A549 (cell line): ENCODE measurements at regions not wholly inside any gene's neighbourhood (a gene's known extent, or its start where the extent isn't known, plus 50 kb on each side); places are given as distances from the start of the nearest gene placed in this dataset.

Source experiments
- ATAC-seq, 2 experiments: fragments of 200-7000 bp in 1 of 2; fragments of >200 bp in 1 of 2; cut with Nextera tagmentation in 1 of 2; cut with Tn5 transposase in 1 of 2; 3 replicates each; pipeline versions ENCODE4 v1.8.0 to v1.9.1; 2018 to 2020; ENCODE audit warnings: mild to moderate bottlenecking in 1 of 2, moderate library complexity in 1 of 2
- CTCF ChIA-PET: fragments of 300-600 bp; sonication (Branson Sonifier 250); formaldehyde crosslinking; extraction: SDS; loops from one replicate; lab custom pipeline; 2021; ENCODE audit warnings: antibody characterized with exemption, inconsistent platforms; lab: Yijun Ruan, JAX
- POLR2A ChIA-PET: fragments of 350-600 bp; formaldehyde crosslinking; extraction: SDS; loops from one replicate; lab custom pipeline; 2021; ENCODE audit warnings: antibody characterized with exemption, inconsistent platforms; lab: Yijun Ruan, JAX
- DNase-seq, 2 experiments: peaks; one replicate each; pipeline versions ENCODE4 v3.0.0 to v3.0.0-alpha.2; 2011 to 2016; ENCODE audit warnings: low read depth in 1 of 2, low spot score in 1 of 2
- FAIRE-seq: peaks from 2 replicates; lab custom pipeline; 2011; peaks lifted over from hg19 to GRCh38; lab: Jason Lieb, UNC
- H3K27ac ChIP-seq, 2 experiments: fragments of >200 bp; sonication (Bioruptor Twin); formaldehyde crosslinking; 3 replicates each; pipeline ENCODE4 v1.5.1; 2016 to 2017
- H3K4me1 ChIP-seq: fragments of >200 bp; sonication (Bioruptor Twin); formaldehyde crosslinking; 3 replicates; pipeline ENCODE4 v1.6.1; 2016
- H3K4me2 ChIP-seq: fragments of >200 bp; sonication (Bioruptor Twin); formaldehyde crosslinking; 3 replicates; pipeline ENCODE4 v1.6.1; 2016
- H3K4me3 ChIP-seq: fragments of >200 bp; sonication (Bioruptor Twin); formaldehyde crosslinking; 3 replicates; pipeline ENCODE4 v1.5.1; 2016
- H3K9me3 ChIP-seq: fragments of >200 bp; sonication (Bioruptor Twin); formaldehyde crosslinking; 3 replicates; pipeline ENCODE4 v1.6.1; 2016
- ATOH8 ChIP-seq: fragments of 250-450 bp; sonication (Bioruptor Pico); IDR thresholded peaks from 2 replicates; pipeline ENCODE4 v1.5.0; 2020; ENCODE audit warnings: low read depth, mild to moderate bottlenecking, moderate library complexity
- BHLHE40 ChIP-seq: IDR thresholded peaks from 2 replicates; pipeline ENCODE4 v1.6.1; 2012; ENCODE audit warnings: low read depth, low read length, inconsistent platforms
- CBX8 ChIP-seq: fragments of 200-600 bp; sonication (generic); IDR thresholded peaks from 2 replicates; pipeline ENCODE4 v1.6.1; 2016
- CHD4 ChIP-seq: fragments of 200-600 bp; sonication (generic); IDR thresholded peaks from 2 replicates; pipeline ENCODE4 v1.6.1; 2016; ENCODE audit warnings: antibody characterized with exemption, mild to moderate bottlenecking, borderline replicate concordance
- E2F6 ChIP-seq: IDR thresholded peaks from 2 replicates; pipeline ENCODE4 v1.6.1; 2012; ENCODE audit warnings: low read depth, borderline replicate concordance
- EHMT2 ChIP-seq: fragments of 200-600 bp; sonication (generic); IDR thresholded peaks from 2 replicates; pipeline ENCODE4 v1.6.1; 2016; ENCODE audit warnings: antibody characterized with exemption, low read depth, mild to moderate bottlenecking, moderate library complexity
- EP300 ChIP-seq, 2 experiments: fragments of >200 bp; sonication (Bioruptor Twin); formaldehyde crosslinking; IDR thresholded peaks; 2 replicates in 1 of 2; 3 replicates in 1 of 2; pipeline ENCODE4 v1.6.1; 2016 to 2017
- ESRRA ChIP-seq: fragments of 150-350 bp; IDR thresholded peaks from 2 replicates; pipeline ENCODE4 v1.6.1; 2014; ENCODE audit warnings: mild to moderate bottlenecking, low read length, borderline replicate concordance
- FOSB ChIP-seq: fragments of 250-450 bp; sonication (Bioruptor Pico); IDR thresholded peaks from 2 replicates; pipeline ENCODE4 v1.5.0; 2020; ENCODE audit warnings: mild to moderate bottlenecking, moderate library complexity
- FOSL2 ChIP-seq, 2 experiments: fragments of 450-650 bp in 1 of 2; fragments of >200 bp in 1 of 2; sonication (Bioruptor Twin) in 1 of 2; formaldehyde crosslinking; IDR thresholded peaks; 2 replicates each; pipeline versions ENCODE4 v1.5.0 to v1.6.1; 2016 to 2020; ENCODE audit warnings: mild to moderate bottlenecking in 1 of 2, moderate library complexity in 1 of 2
- FOXS1 ChIP-seq: fragments of 250-450 bp; sonication (Bioruptor Pico); IDR thresholded peaks from 2 replicates; pipeline ENCODE4 v1.5.0; 2020; ENCODE audit warnings: mild to moderate bottlenecking, moderate library complexity
- GATA3 ChIP-seq: IDR thresholded peaks from 2 replicates; pipeline ENCODE4 v1.6.1; 2012; ENCODE audit warnings: borderline replicate concordance
- HDAC2 ChIP-seq: fragments of 200-600 bp; sonication (generic); IDR thresholded peaks from 2 replicates; pipeline ENCODE4 v1.6.1; 2016
- JUN ChIP-seq, 2 experiments: fragments of >200 bp; sonication (Bioruptor Twin); formaldehyde crosslinking; IDR thresholded peaks; 2 replicates in 1 of 2; 3 replicates in 1 of 2; pipeline ENCODE4 v1.6.1; 2016 to 2017
- MAFK ChIP-seq: fragments of 450-650 bp; IDR thresholded peaks from 2 replicates; pipeline ENCODE4 v1.6.1; 2014; ENCODE audit not compliant: partially characterized antibody
- MAZ ChIP-seq: fragments of 150-350 bp; IDR thresholded peaks from 2 replicates; pipeline ENCODE4 v1.6.1; 2014; ENCODE audit warnings: antibody characterized with exemption, low read depth, low read length, borderline replicate concordance
- NFE2L2 ChIP-seq: fragments of 150-350 bp; conservative IDR thresholded peaks from 2 replicates; pipeline ENCODE4 v1.6.1; 2014; ENCODE audit warnings: low read length
- PBX3 ChIP-seq: IDR thresholded peaks from 2 replicates; pipeline ENCODE4 v1.6.1; 2012
- POLR2A ChIP-seq: IDR thresholded peaks from 2 replicates; pipeline ENCODE4 v1.6.1; 2012; ENCODE audit warnings: mild to moderate bottlenecking, low read length
- POLR2AphosphoS2 ChIP-seq: conservative IDR thresholded peaks from 2 replicates; pipeline ENCODE4 v1.6.1; 2012; ENCODE audit warnings: low read length, improper control_type of control experiment, inconsistent platforms
- RAD21 ChIP-seq, 2 experiments: fragments of >200 bp in 1 of 2; sonication (Bioruptor Twin) in 1 of 2; formaldehyde crosslinking in 1 of 2; IDR thresholded peaks in 1 of 2; conservative IDR thresholded peaks in 1 of 2; 2 replicates in 1 of 2; 3 replicates in 1 of 2; pipeline ENCODE4 v1.6.1; 2012 to 2018; ENCODE audit warnings: inconsistent platforms in 1 of 2
- RNF2 ChIP-seq: fragments of 200-600 bp; sonication (generic); IDR thresholded peaks from 2 replicates; pipeline ENCODE4 v1.6.1; 2016; ENCODE audit warnings: low read depth, mild to moderate bottlenecking, antibody characterized with exemption, moderate library complexity, borderline replicate concordance
- WGBS: methylation state at CpG from one replicate; pipeline ENCODE4 v1.1.6; 2017; ENCODE audit errors: missing lambda C conversion rate; 5-methylcytosine and 5-hydroxymethylcytosine counted together

- H3K4me1 ChIP-seq: peaks cover 6% of the 10 kb centered on the region; the same call in 1 of the 3 replicates
- H3K27ac ChIP-seq: no peak overlapping the region
- WGBS: 51% methylated on average over 15 of the region's 25 CpGs
- FAIRE-seq (no peak), DNase-seq (no peak), ATAC-seq (no peak)
- no peak overlapping the region for H3K4me2 ChIP-seq
- TF ChIP-seq JUN (IDR thresholded peaks at IDR 0.05): no peak
- TF ChIP-seq BHLHE40: no peak
- no peak for TF ChIP-seq ATOH8 (CRISPR knock-in tag)
- no peaks in the 10 kb centered on the region for H3K9me3 ChIP-seq
- no peak overlapping the region for H3K4me3 ChIP-seq
- ChIA-PET POLR2A (no interaction called here), CTCF (no interaction called here)
Measured at GRCh38 chr2:239526666-239527415, 126.0 kb upstream of the HDAC4 start.

GRCh38 chr2:239526038-239526437 is 125.2 kb upstream of the HDAC4 start:
- H3K4me1 ChIP-seq: peaks cover 6% of the 10 kb centered on the region; the same call in 1 of the 3 replicates
- H3K9me3 ChIP-seq: no peaks in the 10 kb centered on the region
- no peak for TF ChIP-seq CHD4
- no peak for TF ChIP-seq CBX8
- TF ChIP-seq PBX3: no peak
- TF ChIP-seq E2F6: no peak
- no peak for TF ChIP-seq ESRRA
- no peak for TF ChIP-seq MAFK
- TF ChIP-seq JUN (IDR thresholded peaks at IDR 0.05): no peak
- TF ChIP-seq MAZ: no peak
- TF ChIP-seq GATA3: no peak
- no peak for TF ChIP-seq RNF2
- no peak for TF ChIP-seq POLR2AphosphoS2
- TF ChIP-seq RAD21 (conservative IDR thresholded peaks at IDR 0.05 in 1 of 2, IDR thresholded peaks at IDR 0.05 in 1 of 2): no peak
- TF ChIP-seq NFE2L2: no peak
- TF ChIP-seq FOXS1 (CRISPR knock-in tag): no peak
- TF ChIP-seq FOSB (CRISPR knock-in tag): no peak
- no peak for TF ChIP-seq EP300 (IDR thresholded peaks at IDR 0.05)
- TF ChIP-seq FOSL2 (IDR thresholded peaks at IDR 0.05): no peak
- TF ChIP-seq FOSL2 (CRISPR knock-in tag; IDR thresholded peaks at IDR 0.05): no peak
- no peak for TF ChIP-seq POLR2A
- FAIRE-seq: no peak
- DNase-seq: no peak
- ATAC-seq: no peak
- no peak overlapping the region for H3K4me2 ChIP-seq
- ChIA-PET CTCF (no interaction called here), POLR2A (no interaction called here)
- H3K27ac ChIP-seq: no peak overlapping the region
- 0% methylated on average over 3 of the region's 8 CpGs for WGBS
- H3K4me3 ChIP-seq: no peak overlapping the region

GRCh38 chr2:239523954-239524330 is 123.1 kb upstream of the HDAC4 start:
- no peak for DNase-seq
- Histone ChIP-seq H3K4me3 (no peak overlapping the region), H3K9me3 (no peaks in the 10 kb centered on the region), H3K27ac (no peak overlapping the region), H3K4me1 (peaks cover 6% of the 10 kb centered on the region; the same call in 1 of the 3 replicates), H3K4me2 (no peak overlapping the region)
- FAIRE-seq: no peak
- TF ChIP-seq EHMT2: no peak
- no peak for TF ChIP-seq HDAC2
- ChIA-PET POLR2A (interaction anchor here (0.5 kb wide), 1 partner anchor 13 kb away, joined by 4 read pairs; no protein-coding TSS in a partner anchor), CTCF (interaction anchor here (1.0 kb wide), 1 partner anchor 9 kb away, joined by 3 read pairs; no protein-coding TSS in a partner anchor)
- WGBS: 0% methylated on average over 2 of the region's 2 CpGs
- no peak for ATAC-seq
